AG20443 (cell line): ENCODE measurements at regions not wholly inside any gene's neighbourhood (a gene's known extent, or its start where the extent isn't known, plus 50 kb on each side); places are given as distances from the start of the nearest gene placed in this dataset.

Source experiments
- DNase-seq: peaks from one replicate; pipeline ENCODE4 v3.0.0; 2012; ENCODE audit warnings: low spot score, mixed read lengths

DNA sequence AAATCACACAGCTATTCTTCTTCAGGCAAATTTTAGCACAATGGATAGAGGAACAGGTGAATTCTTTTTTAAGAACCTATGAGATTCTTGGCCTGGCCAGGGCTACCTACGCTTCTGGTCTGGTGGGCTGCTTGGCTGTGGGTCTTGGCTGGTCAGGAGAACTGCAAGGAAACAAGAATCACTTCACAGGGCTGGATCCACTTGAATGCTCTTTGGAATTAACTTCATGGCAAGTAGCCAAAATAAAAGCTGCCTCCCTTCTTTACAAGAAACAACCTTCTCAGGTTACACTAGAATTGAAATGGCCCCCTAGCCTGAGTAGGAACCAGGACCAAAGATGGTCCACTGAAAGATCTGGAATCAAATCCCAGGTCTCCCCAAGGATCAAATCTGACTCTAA, 519.1 kb downstream of the IQCM start:
- DNase-seq = peak; percentile 4

DNA sequence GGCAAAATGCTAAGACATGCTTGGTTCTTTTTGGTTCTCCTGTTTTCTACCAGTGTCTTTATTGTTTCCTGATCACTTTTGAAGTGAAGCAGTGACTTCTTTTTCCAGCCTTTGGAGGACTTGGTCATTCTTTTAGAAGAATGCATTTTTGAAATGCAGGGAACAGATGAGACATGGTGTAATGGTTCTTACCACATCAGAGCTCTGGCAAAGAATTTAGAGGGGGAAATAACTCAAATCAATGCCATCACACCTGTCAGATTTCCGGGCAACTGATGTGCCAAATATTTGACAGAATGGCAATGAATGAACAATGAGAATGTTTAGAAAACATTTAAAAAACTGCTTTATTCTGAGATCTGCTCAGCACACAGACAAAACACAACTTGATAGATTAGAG, 519.6 kb downstream of the IQCM start:
- DNase-seq = no peak

DNA sequence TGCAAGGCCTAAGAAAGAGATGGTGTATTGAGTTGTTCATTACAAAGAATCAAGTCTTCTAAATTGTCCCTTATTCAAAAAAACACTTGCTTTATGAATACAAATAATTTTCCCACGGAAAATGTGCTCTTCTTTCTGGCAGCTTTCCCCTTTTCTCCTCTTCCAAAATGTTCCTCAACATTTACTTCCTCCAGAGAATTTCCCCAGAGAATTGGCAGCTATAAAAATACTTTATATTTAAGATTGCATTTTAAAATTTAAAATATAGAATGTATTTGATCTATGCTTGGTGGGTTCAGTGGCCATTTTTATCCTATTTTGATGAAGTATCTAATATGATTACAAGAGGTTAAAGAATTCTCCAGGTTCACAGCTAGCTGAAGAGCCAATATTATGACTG, 521.0 kb downstream of the IQCM start:
- DNase-seq = no peak

DNA sequence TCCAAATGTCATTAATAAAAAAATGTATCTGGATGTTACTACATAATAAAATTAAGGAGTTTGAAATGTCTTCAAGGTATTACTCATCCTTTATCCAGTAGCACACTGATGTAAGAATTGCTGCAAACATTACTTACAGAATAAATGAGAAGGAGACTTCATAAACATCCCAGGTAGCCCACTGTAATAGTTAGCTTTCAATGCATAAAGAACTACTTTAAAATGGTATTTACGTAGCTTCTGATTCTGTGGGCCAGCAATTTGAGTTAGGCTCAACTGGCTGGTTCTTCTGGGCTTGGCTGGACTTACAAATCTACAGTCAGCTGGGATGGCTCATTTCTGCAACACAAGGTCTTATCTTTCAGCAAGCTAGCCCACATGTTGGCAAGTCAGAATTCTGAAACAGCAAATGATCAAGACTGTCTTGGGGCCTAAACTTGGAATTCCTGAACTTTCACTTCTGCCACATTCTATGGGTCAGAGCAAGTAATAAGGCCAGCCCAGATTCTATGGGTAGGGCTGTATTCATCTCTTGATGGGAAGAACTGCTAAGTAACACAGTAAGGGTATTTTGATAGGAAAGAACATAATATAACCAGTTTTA, 522.5 kb downstream of the IQCM start:
- DNase-seq = no peak

DNA sequence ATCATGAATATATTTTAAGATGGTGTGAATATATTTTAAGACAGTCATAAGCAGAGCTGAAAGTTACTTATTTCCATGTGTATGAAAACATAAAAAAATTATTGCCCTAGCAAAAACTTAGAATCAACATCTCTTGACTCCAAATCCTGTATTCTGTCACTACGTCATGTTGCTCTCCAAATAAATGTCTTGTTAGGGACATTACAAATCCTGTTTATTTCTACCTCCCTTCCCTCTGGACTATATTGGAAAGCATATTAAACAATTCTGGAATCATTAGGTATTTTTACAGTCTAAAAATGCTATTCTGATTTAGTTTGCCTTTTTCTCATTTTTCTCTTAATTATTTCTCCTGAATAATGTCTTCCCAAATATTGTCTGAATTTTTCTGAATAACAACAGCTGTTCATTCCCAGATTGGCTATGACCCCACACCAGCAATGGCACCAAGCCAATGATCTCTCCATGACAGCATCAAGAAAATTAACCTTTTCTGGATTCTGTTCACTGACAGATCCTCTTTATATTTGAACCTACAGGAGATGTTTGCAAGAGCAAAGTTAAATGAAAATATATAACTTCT, 523.1 kb downstream of the IQCM start:
- no peak for DNase-seq

- no peak for DNase-seq
Measured at GRCh38 chr4:149291463-149291862, 524.2 kb downstream of the IQCM start.

- DNase-seq = no peak
Measured at GRCh38 chr4:149280806-149281205, 534.8 kb downstream of the IQCM start.

- DNase-seq = peak; percentile 7
Measured at GRCh38 chr4:149279776-149280175, 535.9 kb downstream of the IQCM start.

- DNase-seq = no peak
Measured at GRCh38 chr4:149279331-149279730, 536.3 kb downstream of the IQCM start.

DNA sequence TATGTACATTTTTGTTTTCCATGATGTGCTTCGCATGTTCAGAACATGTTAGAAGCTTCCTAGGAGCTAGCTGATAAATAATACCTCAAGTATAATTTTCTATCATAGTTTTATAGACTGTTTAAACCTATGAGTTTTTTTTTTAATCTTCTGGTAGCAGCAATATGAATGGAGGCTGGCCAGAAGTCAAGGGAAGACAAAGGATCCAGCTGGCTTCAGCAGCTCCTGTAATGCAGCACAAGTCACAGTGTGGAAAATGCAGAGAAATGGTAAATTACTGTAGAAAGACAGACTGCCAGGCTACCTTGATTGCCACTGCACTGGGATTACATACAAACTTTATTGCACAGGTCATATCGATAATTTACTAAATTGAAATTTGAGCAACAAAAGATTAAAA, 537.9 kb downstream of the IQCM start:
- DNase-seq = no peak

GRCh38 chr4:149269835-149270234, 545.8 kb downstream of the IQCM start:
- DNase-seq = no peak

- no peak for DNase-seq
Measured at GRCh38 chr4:149266301-149266700, 549.3 kb downstream of the IQCM start.

DNA sequence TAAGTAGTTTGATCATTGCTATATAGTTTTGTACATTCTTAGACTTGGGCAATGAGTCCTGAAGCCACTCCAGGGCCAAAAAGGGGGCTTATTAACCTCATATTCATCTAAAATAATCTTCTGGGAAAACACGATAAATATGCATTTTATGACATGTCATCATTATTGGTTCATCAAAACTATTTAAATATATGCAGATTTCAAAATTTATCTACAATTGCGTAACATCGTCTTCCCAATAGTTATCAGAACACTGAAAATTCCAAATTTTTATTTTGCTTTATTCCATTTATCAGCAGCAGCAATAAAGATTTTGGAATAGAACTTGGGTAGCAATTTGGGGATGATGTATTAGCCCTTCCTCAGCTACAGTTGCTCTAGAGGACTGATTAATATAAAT, 550.0 kb downstream of the IQCM start:
- no peak for DNase-seq

DNA sequence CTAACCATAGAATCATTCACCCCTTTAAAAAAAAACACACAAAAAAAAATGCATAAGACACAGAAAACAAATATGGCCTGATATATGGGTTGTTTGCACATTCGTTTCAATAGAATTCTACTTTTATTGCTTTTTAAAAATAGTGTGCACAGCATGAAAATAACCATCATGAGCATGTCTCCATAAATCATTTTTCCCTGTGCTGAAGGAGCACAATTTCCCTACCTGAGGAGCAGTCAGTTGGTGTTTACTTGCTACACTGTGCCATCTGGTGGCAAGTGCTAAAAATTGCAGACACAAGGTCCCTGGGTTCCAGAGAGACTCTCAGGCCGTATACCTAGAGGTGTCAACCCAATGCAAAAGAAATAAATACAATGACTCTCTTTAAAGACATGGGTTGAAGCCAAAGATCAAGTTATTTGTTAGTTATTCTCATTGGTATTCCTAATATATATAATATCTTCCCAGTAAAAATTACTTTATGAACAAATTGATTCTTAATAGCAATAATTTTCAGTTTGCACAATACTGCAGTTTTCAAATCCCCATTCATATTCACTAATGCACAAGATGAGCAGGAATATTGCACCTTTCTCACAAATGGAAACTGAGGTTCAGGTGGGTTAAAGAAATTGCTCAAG, 551.4 kb downstream of the IQCM start:
- DNase-seq = peak; percentile 55

- DNase-seq = no peak
Measured at GRCh38 chr4:149248191-149248764, 567.4 kb downstream of the IQCM start.

GRCh38 chr4:149247164-149247563, 568.5 kb downstream of the IQCM start:
- DNase-seq = no peak

GRCh38 chr4:149245333-149245732, 570.3 kb downstream of the IQCM start:
- DNase-seq = no peak

DNA sequence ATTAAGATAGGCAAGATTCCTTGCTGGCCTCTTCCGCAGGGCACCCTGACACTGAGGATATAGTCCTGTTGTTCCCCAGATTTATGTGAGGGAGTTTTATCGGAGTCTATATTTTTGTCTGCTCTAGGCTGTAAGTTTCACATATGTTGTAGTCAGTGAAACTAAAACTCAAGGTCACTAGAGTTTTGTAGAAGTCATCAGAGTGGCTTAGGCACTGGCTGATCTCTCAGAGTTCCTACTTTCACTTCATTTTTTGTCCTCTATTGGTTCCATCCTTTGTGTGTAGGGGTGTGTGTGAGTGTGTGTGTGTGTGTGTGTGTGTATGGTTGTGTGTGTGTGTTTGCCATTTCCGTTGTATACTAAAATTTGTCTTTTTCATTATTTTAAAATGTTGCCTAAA, 577.5 kb downstream of the IQCM start:
- DNase-seq = no peak

DNA sequence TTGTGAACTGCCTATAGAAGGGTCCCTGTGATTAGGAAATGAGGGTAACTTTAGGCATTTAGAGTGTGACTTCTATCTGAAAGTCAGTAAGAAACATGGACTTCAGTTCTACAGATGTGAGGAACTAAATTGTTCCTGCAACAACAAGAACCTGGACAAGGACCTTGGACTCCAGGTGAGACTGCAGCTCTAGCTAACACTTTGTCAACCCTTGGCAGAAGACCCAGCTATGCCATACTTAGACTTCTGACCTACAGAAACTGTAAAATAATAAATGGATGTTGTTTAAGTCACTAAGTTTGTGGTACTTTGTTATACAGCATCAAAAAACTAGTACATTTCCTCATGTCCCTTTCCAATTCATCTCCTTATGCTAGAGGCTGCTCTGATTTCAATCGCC, 580.8 kb downstream of the IQCM start:
- no peak for DNase-seq

DNA sequence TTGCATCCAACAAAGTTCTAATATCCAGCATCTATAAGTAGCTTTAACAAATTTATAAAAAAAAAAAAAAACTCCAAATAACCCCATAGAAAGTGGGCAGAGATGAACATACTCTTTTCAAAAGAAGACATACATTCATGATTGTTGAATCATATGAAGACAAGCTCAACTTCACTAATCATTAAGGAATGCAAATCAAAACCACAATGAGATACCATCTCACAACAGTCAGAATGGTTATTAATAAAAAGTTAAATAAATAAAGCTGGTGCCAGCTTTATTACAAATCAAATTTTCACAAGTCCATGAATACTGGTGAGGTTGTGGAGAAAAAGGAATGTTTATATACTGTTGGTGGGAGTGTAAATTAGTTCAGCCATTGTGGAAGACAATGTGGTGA, 592.0 kb downstream of the IQCM start:
- no peak for DNase-seq

DNA sequence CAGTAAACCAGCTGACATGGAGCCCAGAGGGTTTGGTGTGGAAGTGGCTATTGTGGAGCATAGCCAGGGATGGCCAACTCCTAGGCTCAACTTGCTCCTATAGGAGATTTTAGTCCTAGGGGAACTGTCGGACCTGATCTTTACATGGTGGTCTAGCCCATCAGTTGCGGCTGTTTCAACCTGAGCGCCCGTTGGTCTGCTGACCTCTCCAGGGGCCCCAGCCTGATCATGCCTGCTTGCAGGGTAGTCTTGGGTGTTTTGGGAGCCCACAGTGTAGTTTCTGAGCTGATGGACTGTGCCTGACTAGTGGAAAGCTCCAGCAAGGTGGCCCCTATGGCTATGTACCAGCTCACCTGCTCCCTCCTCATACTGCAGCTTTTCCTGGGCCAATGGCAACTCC, 597.0 kb downstream of the IQCM start:
- no peak for DNase-seq

GRCh38 chr4:149214301-149214700, 601.3 kb downstream of the IQCM start:
- DNase-seq = no peak

- no peak for DNase-seq
Measured at GRCh38 chr4:149211876-149212275, 603.8 kb downstream of the IQCM start.
